Osteoblast (primary cell): ENCODE measurements at regions not wholly inside any gene's neighbourhood (a gene's known extent, or its start where the extent isn't known, plus 50 kb on each side); places are given as distances from the start of the nearest gene placed in this dataset.

Experiments
- DNase-seq: peaks from one replicate; pipeline ENCODE4 v3.0.0; 2011; ENCODE audit warnings: low spot score, mixed read lengths; ENCODE audit not compliant: insufficient read length; ENCODE audit errors: missing footprints
- H2AFZ ChIP-seq: 2 replicates; pipeline ENCODE4 v1.6.0; 2011; ENCODE audit warnings: mild to moderate bottlenecking, low read length
- H3K27ac ChIP-seq: 2 replicates; pipeline ENCODE4 v1.5.1; 2011; ENCODE audit warnings: mild to moderate bottlenecking, low read depth, low read length, moderate library complexity
- H3K27me3 ChIP-seq: 2 replicates; pipeline ENCODE4 v1.6.0; 2012; ENCODE audit warnings: mild to moderate bottlenecking, control low read depth, inconsistent platforms, low read length, moderate library complexity; ENCODE audit not compliant: insufficient read depth
- H3K36me3 ChIP-seq: 2 replicates; pipeline ENCODE4 v1.5.1; 2011; ENCODE audit warnings: mild to moderate bottlenecking, low read length, control low read depth, moderate library complexity; ENCODE audit not compliant: insufficient read depth
- H3K4me1 ChIP-seq: 2 replicates; pipeline ENCODE4 v1.5.1; 2011; ENCODE audit warnings: mild to moderate bottlenecking, low read length, control low read depth, moderate library complexity; ENCODE audit not compliant: insufficient read depth
- H3K4me2 ChIP-seq: 2 replicates; pipeline ENCODE4 v1.6.0; 2011; ENCODE audit warnings: mild to moderate bottlenecking, low read length; ENCODE audit not compliant: insufficient read depth
- H3K4me3 ChIP-seq: fragments of 200-600 bp; sonication (generic); 3 replicates; pipeline ENCODE4 v1.5.1; 2012; ENCODE audit warnings: mild to moderate bottlenecking, low read length, inconsistent platforms; ENCODE audit not compliant: insufficient read depth
- H3K79me2 ChIP-seq: 2 replicates; pipeline ENCODE4 v1.6.0; 2012; ENCODE audit warnings: mild to moderate bottlenecking, low read length, control low read depth, inconsistent platforms; ENCODE audit not compliant: insufficient read depth
- H3K9me3 ChIP-seq: 2 replicates; pipeline ENCODE4 v1.5.1; 2011; ENCODE audit warnings: low read depth, low read length, control low read depth
- H4K20me1 ChIP-seq: 2 replicates; pipeline ENCODE4 v1.6.0; 2012; ENCODE audit warnings: mild to moderate bottlenecking, low read length, control low read depth; ENCODE audit not compliant: insufficient read depth
- CTCF ChIP-seq: IDR thresholded peaks from 2 replicates; pipeline ENCODE4 v1.5.1; 2011; ENCODE audit warnings: mild to moderate bottlenecking, low read depth, low read length, moderate library complexity; ENCODE audit errors: extremely low read depth

GRCh38 chr7:117963264-117964197 lies 90.3 kb upstream of the CTTNBP2 start:
- H3K36me3 ChIP-seq, result no peaks in the 10 kb centered on the region
- H3K4me3 ChIP-seq, result no peak overlapping the region
- H2AFZ ChIP-seq, result no peak overlapping the region
- no peak for DNase-seq
- H3K4me1 ChIP-seq, result no peaks in the 10 kb centered on the region
- H3K27ac ChIP-seq, result no peak overlapping the region
- no peak for TF ChIP-seq CTCF
- H3K4me2 ChIP-seq, result no peak overlapping the region
- H3K27me3 ChIP-seq, result no peaks in the 10 kb centered on the region
- H3K9me3 ChIP-seq, result no peaks in the 10 kb centered on the region
- no peaks in the 10 kb centered on the region for H3K79me2 ChIP-seq
- no peaks in the 10 kb centered on the region for H4K20me1 ChIP-seq

- no peaks in the 10 kb centered on the region for H4K20me1 ChIP-seq
- no peaks in the 10 kb centered on the region for H3K36me3 ChIP-seq
- no peak for TF ChIP-seq CTCF
- no peak overlapping the region for H3K4me2 ChIP-seq
- no peak overlapping the region for H3K27ac ChIP-seq
- DNase-seq, result no peak
- no peaks in the 10 kb centered on the region for H3K9me3 ChIP-seq
- no peak overlapping the region for H2AFZ ChIP-seq
- H3K79me2 ChIP-seq, result no peaks in the 10 kb centered on the region
- no peaks in the 10 kb centered on the region for H3K4me1 ChIP-seq
- H3K4me3 ChIP-seq, result no peak overlapping the region
- no peaks in the 10 kb centered on the region for H3K27me3 ChIP-seq
Observed at GRCh38 chr7:117970801-117971200, 97.6 kb upstream of the CTTNBP2 start.

- no peak for TF ChIP-seq CTCF
- Histone ChIP-seq H3K4me2 (no peak overlapping the region), H3K79me2 (no peaks in the 10 kb centered on the region), H3K27me3 (no peaks in the 10 kb centered on the region), H3K4me3 (no peak overlapping the region), H2AFZ (no peak overlapping the region), H4K20me1 (no peaks in the 10 kb centered on the region), H3K27ac (no peak overlapping the region), H3K9me3 (no peaks in the 10 kb centered on the region), H3K36me3 (no peaks in the 10 kb centered on the region), H3K4me1 (no peaks in the 10 kb centered on the region)
- no peak for DNase-seq
Observed at GRCh38 chr7:117971556-117972244, 98.5 kb upstream of the CTTNBP2 start.

GRCh38 chr7:117972606-117973005 lies 99.4 kb upstream of the CTTNBP2 start:
- no peak overlapping the region for H3K4me2 ChIP-seq
- no peaks in the 10 kb centered on the region for H3K4me1 ChIP-seq
- TF ChIP-seq CTCF, result no peak

More at GRCh38 chr7:117972606-117973005, 99.4 kb upstream of the CTTNBP2 start:
- no peak overlapping the region for H3K27ac ChIP-seq
- H4K20me1 ChIP-seq, result no peaks in the 10 kb centered on the region
- no peak overlapping the region for H3K4me3 ChIP-seq
- no peak overlapping the region for H2AFZ ChIP-seq
- H3K79me2 ChIP-seq, result no peaks in the 10 kb centered on the region
- H3K9me3 ChIP-seq, result no peaks in the 10 kb centered on the region
- H3K27me3 ChIP-seq, result no peaks in the 10 kb centered on the region
- no peaks in the 10 kb centered on the region for H3K36me3 ChIP-seq
- DNase-seq, result no peak
